NB4 (cell line): ENCODE measurements at regions not wholly inside any gene's neighbourhood (a gene's known extent, or its start where the extent isn't known, plus 50 kb on each side); places are given as distances from the start of the nearest gene placed in this dataset.

Experiments used
- CTCF ChIP-seq: IDR thresholded peaks from one replicate; pipeline ENCODE4 v1.5.1; 2012; ENCODE audit warnings: low read depth, low read length
- MAX ChIP-seq: IDR thresholded peaks from 2 replicates; pipeline ENCODE4 v1.6.1; 2011; ENCODE audit warnings: low read depth, low read length
- MYC ChIP-seq: IDR thresholded peaks from 2 replicates; pipeline ENCODE4 v1.6.1; 2011; ENCODE audit warnings: low read depth, low read length
- POLR2A ChIP-seq: IDR thresholded peaks from 2 replicates; pipeline ENCODE4 v1.6.1; 2011; ENCODE audit warnings: mild to moderate bottlenecking; ENCODE audit not compliant: insufficient read length; ENCODE audit errors: extremely low read depth

GRCh38 chr6:166815629-166816028 is 140.7 kb downstream of the RNASET2 start:
- TF ChIP-seq POLR2A (no peak), MAX (no peak), CTCF (no peak), MYC (no peak)
